Anterior cingulate cortex (tissue), 58 donors: ENCODE measurements at regions not wholly inside any gene's neighbourhood (a gene's known extent, or its start where the extent isn't known, plus 50 kb on each side); places are given as distances from the start of the nearest gene placed in this dataset.

Source experiments
- DNase-seq, 58 donors: peaks; one replicate each; lab custom pipeline; 2025; lab: John Stamatoyannopoulos, UW

DNA sequence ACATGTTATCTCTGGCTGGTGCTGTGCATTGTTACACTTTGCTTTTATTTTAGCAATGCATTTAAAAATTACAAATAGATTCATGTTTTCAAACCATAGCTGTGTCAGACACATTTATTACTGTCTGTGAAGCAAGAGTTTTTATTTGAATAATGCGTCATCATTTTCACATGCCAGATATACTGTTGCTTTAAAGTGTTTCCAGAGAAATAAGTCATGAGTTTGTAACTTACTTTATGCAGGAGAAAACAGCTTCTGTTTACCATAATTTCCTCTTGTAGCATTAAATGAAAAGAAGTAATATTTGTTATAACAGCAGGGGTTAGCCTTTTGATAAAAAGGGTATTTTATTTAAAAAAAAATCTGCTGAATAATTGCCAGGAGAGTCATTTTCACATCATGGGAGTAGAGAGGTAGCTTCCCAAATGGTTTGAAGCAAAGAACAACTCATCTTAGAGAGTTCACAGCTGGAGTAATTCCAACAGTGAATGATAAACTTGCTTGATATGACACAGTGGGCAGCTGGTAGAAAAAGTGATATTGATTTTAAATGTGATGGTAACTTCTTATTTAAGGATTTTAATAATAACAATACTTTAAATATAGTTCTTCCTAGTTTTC is 1274.5 kb upstream of the CRIM1 start:
- DNase-seq, result no peak

DNA sequence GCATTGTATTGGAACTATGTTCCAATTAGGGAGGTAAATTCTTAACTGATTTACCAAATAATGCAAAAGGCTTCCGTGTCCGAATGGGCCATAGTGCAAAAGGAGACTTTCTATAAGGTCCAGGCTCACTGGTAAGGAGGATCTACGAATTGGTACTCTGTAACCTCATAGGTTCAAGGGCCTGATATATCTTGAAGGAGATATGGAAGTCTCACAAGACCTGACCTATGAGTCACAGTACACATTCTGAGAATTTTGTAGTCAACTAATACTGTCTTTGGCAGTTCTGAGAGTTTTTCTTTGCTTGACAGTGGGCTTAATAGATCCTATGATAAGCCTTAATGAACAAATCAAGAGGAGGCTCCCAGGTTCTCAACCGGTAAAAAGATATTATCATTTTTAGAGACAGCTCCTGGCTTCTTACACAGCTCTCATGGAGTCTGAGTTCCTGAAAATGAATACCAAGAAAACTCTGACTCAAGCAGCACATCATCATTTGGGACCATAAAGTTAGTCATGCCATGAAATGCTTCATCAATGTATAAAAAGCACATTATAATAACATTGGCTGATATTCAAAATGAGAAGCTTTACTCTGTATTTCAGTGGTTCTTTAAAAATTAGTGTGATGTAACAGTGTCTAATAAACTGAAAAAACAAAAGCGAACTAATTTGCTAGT is 1275.2 kb upstream of the CRIM1 start:
- DNase-seq, result no peak

DNA sequence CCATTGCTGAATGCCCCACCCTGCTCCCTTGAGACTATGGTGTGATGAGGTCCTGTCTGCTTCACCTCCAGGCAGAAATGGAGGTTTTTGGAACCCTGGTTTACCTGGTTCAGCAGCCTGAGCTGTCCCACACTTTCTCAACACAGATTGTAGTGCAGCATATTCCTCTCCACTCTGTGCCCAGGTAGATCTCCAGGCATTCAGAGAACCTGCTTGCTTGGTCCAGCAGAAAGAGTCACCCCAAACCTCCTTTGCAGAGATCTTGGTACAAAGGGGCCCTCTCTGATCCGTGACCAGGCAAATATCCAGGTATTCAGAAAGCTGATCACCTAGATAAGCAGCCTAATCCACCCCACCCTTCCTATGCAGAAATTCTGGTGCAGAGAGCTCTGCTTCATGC is 1288.2 kb upstream of the CRIM1 start:
- no peak for DNase-seq

DNA sequence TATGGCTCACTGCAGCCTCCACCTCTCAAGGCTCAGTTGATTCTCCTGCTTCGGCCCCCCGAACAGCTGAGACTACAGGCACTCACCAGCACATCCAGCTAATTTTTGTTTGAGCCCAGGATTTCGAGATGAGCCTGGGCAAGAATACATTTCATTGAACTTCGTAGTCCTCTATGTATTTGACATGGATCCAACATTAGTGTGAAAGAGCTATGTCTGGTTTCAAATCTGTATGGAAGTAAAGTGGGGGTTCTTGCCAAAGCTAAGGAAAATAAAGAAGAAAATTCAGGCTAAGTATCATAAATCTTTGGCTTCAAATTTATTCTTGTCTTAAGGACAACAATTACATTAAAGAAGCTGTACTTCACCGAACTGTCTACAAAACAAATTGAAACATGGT is 1291.7 kb upstream of the CRIM1 start:
- DNase-seq, result no peak

DNA sequence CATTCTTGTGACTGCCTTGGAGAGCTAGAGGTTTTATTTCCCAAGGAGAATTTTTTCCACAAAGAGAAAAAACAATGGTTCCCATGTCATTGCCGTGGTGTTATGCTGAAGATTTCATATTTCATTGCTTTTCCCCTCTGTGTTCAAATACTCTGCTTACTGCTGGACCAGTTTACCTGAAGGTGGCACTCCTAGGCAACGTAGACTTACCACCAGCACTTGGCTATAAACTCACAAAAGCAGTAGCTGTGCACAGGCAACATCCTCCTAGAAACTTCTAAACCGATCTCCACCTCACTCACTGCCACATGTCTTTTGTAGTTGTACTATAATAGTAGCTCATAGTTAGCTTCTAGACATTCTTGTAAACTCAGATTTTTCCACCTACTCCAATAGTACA is 1319.7 kb upstream of the CRIM1 start:
- no peak for DNase-seq

DNA sequence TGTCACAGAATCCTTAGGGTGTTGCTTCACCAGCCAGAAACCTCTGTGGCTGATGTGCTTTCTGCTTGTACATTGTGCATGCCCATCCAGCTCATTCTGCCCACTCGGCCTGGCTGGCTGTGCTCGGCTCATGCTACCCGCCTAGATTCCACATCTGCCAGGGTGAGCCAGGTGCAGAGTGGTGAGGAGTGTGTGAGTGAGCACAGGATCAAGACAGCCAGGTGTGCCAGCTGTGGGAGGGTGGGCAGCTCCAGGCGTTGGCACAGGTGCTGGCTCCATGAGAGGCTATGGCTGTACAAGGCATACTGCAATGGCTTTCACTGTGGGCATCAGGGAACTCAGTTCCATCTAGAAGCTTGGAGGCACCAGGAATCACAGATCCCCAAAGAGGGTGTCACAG is 1321.8 kb upstream of the CRIM1 start:
- no peak for DNase-seq

DNA sequence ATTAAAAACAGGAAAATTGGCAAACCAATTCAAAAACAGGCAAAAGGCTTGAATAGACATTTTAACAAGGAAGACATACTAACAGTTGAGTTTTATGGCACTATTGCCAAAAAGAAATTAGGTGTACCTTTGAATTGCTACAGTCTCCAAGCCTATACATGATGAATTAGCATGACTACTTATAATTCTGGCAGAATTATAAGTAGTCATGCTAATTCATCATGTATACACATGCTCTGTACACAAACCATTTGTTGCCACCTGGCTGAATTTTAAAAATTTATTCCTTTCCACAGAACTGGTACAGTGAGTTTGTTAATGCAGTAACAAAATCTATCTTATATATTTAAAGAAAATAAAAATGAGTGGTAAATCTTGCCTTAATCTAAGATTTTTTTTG is 1332.0 kb upstream of the CRIM1 start:
- no peak for DNase-seq

DNA sequence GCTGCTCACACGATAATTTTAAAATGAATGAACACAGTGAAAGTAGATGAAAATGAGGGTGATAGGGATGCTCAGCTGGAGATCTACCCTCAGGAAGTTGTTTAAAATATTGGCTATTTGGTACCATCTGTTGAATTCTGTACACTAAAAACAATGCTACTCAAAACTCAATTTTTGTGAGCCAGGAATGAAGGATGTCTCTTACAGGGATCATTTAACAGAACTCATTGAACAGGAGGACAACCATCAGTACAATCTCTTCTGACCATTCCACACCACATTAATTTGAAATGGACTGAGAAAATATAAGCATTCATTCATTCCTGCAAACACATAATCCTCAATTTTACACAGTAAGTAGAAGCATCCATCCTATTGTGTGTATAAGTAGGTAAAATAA is 1355.1 kb upstream of the CRIM1 start:
- no peak for DNase-seq

DNA sequence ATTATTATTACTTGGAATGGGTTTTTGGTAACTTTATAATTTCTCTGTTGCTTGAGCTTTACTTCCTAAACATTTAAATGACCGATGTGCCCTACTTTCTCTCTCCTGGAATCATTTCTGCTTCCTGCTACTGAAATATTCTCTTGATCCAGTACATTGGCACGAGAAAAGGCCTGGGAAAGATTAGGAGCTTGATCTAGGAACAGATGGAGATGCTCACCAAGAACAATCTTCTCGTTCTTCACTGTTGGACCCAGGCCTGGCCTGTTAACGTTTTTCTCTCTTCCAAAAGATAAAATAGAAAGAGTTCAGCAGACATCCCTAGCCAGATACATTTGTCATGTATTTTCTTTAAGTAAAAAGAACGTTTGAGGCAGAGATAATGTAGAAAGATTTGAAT is 1356.8 kb upstream of the CRIM1 start:
- DNase-seq, result peak in 1 of 58 donors; percentile 1

DNA sequence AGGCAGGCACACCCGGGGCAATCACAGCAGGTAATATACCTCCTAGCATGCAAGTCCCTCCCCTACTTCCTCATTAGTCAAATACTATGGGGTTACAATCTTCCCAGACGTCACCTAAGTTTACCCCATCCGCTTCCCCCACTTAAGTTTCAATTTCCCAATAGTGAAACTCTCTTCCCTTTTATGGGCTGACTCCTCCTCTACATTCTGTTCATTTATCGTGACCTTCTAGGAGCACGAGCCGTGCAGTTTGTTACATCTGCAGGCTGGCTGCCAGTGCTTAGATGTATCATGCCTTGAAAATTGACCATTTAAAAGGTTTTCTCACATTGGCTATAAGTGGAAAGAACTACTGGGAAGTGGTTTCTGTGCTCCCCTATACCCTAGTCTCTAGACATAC is 1357.8 kb upstream of the CRIM1 start:
- DNase-seq, result peak in 1 of 58 donors; percentile 11

DNA sequence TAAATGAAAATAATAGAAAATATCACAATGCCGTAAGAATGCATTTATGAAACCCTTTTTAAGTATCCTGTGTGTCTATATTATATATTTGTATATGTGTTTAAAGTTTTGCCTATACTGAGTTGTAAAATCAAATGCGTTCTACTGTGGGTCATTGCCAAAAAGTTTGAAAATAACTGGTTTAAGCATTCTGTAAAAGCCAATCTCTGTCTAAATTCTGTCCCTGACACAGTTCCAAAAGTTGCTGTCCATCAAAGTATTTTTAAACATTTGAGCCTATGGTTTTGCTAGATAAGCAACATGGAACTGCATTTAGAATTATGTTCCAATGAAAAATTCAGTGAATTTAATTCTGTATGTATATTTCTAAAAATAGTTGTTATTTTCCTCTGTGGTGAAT is 1360.4 kb upstream of the CRIM1 start:
- DNase-seq, result no peak

DNA sequence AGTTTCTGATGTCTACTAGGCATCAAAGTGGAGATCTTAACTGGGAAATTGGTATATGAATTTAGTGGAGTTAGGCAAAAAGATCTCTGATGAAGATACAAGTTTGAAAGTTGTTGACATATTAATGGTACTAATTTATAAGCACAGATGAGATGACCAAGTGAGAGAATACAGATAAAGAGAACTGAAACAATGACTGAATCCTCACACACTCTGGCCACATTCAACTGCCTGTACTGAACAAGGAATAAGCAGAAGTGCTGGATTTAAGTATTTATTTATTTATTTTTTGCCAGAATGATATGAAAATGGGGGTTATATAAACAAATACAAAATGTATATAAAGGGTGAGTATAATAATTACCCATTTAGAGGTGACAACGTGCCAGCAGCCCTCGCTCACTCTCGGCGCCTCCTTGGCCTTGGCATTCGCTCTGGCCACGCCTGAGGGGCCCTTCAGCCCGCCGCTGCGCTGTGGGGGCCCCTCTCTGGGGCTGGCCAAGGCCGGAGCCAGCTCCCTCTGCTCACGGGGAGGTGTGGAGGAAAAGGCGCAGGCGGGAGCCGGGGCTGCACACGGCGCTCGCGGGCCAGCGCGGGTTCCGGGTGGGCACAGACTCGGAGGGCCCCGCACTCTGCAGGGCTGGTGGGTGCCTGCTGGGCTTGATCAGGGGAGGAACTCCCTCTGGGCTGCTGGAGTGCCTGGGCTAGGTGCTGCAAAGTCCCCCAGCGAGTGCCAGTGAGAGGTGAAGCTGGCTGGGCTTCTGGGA is 1363.9 kb upstream of the CRIM1 start:
- no peak for DNase-seq

DNA sequence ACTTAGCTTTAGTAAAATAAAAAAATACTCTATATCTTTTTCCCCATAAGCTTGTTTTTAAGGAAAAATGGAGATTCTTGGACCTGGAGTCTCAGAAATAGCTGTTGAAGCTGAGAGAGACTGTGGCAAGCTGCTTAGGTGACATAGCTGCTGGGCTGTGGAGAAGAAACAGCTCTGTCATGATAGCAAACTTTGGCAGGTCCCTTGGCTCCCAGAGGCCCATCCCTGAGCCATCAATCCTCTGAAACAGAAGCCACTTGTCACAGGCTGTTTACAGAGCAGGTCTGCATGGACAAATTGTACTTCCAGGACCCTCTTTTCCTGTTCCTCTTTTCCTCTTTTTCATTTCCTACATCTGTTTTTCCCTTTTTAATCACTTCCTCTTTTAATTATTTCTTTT is 1370.1 kb upstream of the CRIM1 start:
- no peak for DNase-seq

DNA sequence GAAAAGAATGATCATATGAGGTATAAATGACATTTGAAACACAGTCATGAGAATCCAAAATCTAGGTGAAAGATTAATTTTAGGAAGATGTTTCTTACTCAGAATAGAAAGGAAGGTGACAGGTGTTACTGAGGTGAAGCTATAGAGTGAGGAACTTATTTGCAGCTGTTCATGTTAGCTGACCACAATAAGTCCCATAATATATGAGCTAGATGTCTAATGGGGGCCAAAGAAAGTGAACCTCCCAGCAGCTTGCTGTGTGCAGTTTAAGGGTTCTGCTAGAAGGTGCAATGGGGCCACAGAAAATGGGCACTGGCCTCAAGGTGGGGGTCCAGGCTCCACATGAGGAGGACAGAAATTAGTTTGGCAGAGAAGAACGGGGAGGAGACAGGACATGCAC is 1374.9 kb upstream of the CRIM1 start:
- no peak for DNase-seq

DNA sequence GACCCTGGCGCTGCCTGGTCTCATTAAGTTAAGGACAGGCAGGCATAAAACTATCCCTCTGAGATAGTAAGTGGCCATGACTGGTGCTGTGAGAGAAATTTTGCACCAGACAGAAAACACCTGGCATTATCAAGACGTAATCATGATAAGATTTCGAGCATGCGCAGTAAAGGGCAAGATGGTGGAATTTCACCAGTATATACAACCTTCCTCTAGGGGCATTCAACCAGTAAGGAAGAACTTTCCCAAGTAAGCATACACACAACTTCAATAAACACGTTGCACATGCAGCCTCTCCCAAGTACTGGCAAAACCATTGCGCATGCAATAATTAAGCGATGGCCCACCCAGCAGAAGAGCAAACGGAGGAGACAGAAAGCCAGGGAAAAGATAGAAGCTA is 1376.4 kb upstream of the CRIM1 start:
- DNase-seq, result no peak

DNA sequence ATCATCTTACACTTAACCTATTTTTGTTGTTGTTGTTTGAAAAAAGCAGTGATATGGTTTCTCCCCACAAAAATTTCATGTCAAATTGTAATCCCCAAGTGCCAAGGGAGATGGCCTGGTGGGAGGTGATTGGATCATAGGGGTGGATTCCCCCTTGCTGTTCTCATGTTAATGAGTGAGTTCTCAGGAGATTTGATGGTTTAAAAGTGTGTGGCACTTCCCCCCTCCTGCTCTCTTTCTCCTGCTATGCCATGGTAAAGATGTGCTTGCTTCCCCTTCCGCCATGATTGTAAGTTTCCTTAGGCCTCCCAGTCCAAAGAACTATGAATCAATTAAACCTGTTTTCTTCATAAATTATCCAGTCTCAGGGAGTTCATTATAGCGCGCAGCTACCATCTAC is 1362.7 kb upstream of the FAM98A start:
- DNase-seq, result no peak

DNA sequence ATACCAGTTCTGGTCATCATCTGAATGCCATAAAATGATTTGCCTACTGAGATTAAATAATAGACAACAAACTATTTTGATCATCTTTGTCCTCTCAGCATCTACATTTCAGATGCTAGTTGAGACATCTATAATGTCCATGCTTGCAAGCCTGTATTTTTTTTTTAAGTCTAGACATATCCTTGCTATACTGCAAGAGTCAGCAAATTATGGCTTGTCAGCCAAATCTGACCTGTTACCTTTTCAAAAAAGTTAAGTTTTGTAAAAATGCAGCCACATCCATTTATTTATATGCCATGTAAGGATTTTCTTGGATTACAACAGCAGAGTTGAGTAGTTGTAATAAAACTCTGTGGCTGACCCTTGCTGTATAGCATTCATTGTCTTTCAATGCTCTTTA is 1355.7 kb upstream of the FAM98A start:
- DNase-seq, result no peak

DNA sequence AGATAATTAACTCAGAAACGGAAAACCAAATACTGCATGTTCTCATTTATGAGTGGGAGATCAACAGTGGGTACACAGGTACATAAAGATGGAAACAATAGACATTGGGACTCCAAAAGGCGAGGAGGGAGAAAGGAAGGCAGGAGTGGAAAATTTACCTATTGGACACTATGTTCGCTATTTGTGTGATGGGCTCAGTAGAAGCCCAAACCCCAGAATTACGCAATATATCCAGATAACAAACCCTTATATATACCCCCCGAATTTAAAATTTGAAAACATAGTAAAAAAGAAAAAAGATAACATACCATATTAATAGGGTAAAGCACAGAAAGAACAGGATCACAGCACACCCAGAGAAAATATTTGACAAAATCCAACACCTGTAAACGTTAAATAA is 1351.7 kb upstream of the FAM98A start:
- no peak for DNase-seq

DNA sequence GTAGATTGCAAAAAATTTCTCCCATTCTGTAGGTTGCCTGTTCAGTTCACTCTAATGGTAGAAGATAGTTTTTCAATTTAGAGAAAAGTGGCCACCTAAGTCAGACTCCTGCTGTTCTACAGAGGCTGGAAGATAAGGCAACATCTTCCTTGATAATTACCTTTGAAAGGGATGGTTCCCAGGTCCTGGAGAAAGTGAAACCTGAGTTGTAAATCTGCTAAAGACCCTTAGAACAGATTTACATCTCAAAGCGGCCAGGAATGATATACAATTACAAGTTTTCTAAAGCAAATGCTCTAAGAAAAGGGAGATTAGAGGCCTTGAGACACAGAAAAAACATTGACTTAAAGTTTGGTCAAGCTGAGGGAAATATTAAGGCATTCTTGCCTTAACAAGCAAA is 1350.2 kb upstream of the FAM98A start:
- no peak for DNase-seq

DNA sequence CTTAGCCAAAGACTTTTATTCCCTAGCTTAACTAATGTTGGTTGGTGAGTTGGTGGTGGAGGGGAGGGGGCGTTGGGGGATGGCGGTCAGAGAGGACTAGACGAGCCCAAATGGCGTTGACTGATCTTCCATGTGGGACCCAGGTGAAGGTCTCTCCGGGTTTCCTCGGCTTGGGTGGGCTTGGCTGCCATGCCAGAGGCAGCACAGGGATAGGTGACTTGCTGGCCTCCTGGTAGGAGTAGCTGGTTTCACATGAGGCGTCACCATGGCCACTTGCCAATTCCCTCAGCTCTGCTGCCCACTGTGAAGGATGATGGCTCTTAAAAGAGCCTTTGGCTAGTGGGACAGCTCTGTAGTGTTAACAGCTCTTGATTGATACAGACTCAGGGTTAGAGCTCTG is 1337.0 kb upstream of the FAM98A start:
- no peak for DNase-seq

DNA sequence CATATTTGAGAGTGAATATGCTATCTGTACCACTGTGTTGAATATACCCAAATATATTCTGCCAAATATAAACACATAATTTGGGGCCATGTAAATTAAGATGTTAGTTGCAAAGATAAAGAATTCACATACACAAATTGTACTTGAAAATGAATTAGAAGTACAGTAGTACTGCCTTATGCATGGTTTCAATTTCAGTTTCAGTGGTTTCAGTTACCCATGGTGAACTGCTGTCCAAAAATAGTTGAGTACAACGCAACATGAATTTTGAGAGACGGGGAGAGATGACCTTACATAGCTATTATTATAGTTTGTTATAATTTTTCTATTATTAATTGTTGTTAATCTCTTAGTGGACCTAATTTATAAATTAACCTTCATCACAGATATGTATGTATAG is 1313.0 kb upstream of the FAM98A start:
- DNase-seq, result no peak
